NCI-H2196 treated with DMSO at 0.1 percent for 48 hours (cell line): ENCODE measurements at regions not wholly inside any gene's neighbourhood (a gene's known extent, or its start where the extent isn't known, plus 50 kb on each side); places are given as distances from the start of the nearest gene placed in this dataset.
A peak's percentile ranks its signal among the peaks of the same experiment; 100 is the strongest.
"Not testable (repeated sequence)": the region's sequence is repeated elsewhere in the genome, so short reads cannot be mapped to it uniquely, and the experiment has no call there.

Experiments used
- DNase-seq: peaks from one replicate; lab custom pipeline; 2025; ENCODE audit not compliant: unreplicated experiment; lab: John Stamatoyannopoulos, UW

- no peak for DNase-seq
Measured at GRCh38 chr13:23018143-23018542, 162.6 kb upstream of the SGCG start.

GRCh38 chr13:23020246-23020843 lies 160.4 kb upstream of the SGCG start:
- DNase-seq = peak; percentile 21

DNA sequence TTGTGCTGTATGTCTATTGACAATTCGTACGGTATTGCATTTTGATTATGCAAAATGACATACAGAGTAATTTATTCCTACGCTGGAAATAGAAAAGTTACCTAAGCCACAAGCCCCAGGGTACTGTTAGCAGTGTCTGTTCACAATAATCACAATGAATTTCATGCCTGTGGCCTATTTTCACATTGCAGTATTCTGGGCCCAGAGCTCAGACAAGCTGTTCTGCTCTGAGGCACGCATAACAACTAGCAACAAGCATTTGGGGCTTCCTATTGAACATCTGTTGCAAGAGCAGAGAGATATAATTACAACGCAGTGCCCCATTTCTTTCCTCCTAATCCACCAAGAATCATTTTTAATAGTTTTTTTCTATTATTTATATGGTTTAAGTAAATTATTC lies 158.9 kb upstream of the SGCG start:
- no peak for DNase-seq

- no peak for DNase-seq
Measured at GRCh38 chr13:23022704-23023103, 158.1 kb upstream of the SGCG start.

DNA sequence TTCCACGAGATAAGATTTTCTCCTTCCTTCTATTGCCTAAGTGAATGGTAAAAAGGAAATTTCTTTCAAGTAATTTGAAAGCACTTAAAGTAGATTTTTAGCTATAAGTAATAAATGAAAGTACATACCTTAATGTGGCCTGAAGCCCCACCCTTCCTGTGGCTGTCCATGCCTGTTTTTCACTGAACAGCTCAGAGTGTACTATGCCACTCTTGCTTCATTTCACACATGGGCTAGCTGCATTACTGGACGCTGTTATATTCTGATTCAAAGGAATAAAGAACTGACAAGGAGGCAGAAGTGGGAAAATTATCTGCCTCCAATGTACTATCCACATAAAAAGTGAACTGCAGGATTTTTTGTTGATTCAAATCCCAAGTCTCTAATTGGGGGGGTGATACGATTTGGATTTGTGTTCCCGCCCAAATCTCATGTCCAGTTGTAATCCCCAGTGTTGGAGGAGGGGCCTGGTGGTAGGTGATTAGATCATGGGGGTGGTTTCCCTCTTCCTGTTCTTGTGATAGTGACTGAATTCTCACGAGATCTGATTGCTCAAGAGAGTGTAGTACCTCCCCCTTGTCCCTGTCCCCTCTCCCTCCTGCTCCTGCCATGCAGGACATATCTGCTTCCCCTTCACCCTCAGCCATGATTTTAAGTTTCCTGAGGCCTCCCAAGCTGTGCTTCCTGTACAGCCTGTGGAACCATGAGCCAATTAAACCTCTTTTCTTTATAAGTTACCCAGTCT lies 154.7 kb upstream of the SGCG start:
- no peak for DNase-seq

GRCh38 chr13:23039266-23039935 lies 141.4 kb upstream of the SGCG start:
- no peak for DNase-seq

- no peak for DNase-seq
Measured at GRCh38 chr13:23042181-23042580, 138.6 kb upstream of the SGCG start.

GRCh38 chr13:23044906-23045305 lies 135.9 kb upstream of the SGCG start:
- DNase-seq = no peak

GRCh38 chr13:23050126-23050525 lies 130.7 kb upstream of the SGCG start:
- DNase-seq = no peak

DNA sequence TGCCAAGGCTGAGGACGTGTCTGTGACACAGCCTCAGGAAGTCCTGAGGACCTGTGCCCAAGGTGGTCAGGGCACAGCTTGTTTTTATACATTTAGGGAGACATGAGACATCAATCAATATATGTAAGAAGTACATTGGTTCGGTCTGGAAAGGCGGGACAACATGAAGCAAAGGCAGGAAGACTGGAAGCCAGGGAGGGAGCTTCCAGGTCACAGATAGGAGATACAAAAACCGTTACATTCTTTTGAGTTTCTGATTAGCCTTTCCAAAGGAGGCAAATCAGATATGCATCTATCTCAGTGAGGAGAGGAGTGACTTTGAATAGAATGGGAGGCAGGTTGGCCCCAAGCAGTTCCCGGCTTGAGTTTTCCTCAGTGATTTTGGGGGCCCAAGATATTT lies 127.1 kb upstream of the SGCG start:
- DNase-seq = not testable (repeated sequence)

- no peak for DNase-seq
Measured at GRCh38 chr13:23059173-23059572, 121.6 kb upstream of the SGCG start.

DNA sequence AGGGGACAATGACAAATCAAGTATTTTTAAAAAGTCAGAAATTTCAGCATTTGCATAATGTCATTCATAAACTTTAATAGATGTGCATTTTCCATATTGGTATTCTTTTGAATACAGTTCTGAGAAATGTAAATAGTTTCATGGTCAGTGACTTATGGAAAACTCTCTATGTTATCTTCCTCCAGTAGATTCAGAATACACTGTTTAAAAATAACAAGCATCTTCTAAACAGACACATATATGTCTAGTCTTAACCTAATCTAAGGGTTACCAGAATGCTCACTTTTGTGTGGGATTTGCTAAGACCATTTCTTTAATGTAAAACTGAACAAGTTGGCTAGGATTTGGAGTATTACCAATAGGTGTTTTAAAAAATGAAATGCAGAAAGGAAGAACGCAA lies 119.8 kb upstream of the SGCG start:
- no peak for DNase-seq

DNA sequence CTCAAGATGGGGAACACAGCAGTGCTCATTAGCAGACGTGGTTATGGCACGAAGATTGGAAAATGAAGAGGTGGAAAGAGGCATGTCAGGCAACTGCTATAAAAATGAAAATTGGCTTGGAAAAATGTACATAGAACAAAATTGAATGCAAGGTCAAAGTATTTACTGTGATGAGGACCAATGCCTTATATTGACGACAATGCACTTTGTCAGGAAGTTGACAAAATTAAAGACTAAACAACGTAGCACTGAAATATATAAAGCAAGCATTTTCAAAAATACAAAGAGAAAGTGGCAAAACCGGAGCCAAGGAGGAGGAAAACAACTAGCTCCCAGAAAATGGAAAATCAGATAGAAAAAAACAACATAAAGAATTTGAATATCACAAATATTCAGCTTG lies 113.7 kb upstream of the SGCG start:
- DNase-seq = no peak

DNA sequence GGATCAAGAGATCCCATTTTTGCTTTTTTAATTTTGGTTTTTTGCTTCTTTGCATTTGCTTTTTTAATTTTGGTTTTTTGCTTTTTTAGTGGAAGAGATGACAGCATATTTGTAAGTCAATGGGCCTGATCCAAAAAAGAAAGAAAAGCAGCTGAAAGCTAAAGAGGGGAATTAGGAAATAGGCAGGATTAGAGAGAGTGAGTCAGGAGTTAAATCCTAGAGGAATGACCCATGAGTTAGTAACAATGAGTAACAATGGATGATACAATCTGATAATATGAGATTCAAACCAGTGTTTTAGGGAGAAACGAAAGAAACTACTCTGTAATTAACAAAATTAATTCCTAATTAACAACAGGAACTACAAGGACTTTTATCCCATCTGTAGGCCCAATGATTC lies 111.2 kb upstream of the SGCG start:
- no peak for DNase-seq

- DNase-seq = no peak
Measured at GRCh38 chr13:23074075-23074828, 106.5 kb upstream of the SGCG start.

DNA sequence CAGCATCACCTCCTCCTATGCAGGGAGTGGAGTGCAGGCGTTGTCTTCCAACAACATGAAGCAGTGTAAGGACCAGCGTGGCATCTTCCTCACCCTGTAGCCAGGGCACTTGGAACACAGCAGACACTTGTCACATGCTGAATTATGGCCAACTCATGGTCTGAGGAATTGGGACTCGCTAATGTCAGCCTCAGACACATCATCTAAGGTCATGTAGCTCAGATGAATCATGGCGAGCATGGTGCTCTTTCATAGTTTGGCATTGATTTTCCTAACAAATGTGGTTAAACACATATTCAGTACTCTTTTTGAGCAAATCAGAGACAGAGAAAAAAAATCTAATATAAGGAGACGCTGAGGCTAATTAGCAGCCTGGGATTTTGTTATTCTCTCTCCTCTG lies 99.6 kb upstream of the SGCG start:
- DNase-seq = no peak

GRCh38 chr13:23081901-23082300 lies 98.9 kb upstream of the SGCG start:
- no peak for DNase-seq

DNA sequence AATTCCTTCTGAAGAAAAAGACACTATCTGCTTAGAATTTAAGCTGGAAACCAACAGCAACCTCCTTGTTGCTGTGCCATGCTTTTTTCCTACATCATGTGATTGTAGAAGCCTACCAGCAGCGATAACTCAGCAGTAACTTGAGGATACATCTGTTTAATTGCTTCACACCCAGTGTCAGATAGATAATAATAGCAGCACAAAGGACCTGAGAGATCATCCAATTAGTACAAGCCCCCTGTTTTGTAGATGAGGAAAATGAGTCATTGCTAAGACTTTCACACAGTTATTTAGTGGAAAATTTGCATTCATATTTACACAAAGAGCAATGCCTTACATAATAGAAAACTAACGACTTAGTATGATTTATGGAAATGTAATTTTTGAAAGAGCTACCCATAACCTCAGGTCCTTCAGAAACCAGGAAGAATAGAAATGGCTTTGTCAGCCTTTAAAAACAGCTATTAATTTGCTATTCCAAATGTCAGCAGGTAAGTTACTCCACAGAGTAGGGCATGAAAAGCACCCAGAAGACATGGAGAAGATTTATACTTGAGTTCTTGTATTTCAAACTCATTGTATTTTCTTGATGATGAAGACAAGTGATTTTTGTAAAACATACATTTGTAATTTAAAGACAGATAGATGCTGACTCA lies 93.7 kb upstream of the SGCG start:
- DNase-seq = no peak

DNA sequence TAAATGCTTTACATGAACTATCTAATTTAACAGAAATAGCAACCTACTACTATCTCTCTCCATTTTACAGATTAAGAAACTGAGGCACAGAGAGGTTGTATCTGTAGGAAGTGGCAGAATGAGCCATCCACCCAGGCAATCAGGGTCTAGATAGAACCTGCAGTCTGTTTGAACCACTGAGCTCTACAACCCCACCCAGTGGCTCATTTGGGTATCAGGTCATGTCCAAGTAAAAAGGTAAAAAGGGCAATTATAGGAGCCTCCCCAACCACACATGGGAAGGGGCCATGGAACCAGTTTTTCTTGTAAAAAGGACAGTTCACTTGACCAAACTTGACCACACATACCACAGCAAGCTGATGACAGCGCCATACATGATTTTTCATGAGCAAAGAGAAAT lies 92.9 kb upstream of the SGCG start:
- DNase-seq = no peak

DNA sequence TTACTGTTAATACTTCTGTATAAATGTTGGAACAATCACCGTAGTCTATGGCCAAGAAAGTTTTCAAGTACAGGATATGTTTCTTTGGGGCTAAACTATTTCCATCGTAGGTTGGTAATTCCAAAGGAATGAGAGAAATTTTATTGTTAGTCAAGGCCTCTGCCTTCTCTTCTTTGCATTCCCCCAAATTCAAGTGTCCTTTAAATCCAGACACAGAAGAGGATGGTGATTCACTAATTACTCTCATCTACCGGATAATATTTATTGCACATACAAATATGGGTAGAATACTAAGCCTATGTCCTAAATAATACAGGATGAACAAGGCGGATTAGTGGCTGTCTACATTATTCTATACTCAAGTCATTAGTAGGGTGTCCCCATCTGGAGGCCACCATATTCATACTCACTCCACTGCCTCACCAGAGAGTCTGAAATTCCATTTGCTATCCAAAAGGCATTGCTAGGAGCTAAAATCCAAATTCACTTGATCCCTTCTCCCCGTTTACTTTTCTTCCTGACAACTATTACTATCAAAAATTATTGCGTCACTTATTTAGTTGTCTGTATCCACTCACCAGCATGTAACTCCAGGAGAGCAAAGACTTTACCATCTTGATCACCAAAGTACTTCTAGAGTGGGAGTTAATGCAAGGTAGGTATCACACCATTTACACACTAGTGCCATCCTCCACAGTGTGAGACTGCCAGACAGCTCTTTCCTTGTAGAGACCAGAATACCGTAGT lies 82.4 kb upstream of the SGCG start:
- DNase-seq = no peak

DNA sequence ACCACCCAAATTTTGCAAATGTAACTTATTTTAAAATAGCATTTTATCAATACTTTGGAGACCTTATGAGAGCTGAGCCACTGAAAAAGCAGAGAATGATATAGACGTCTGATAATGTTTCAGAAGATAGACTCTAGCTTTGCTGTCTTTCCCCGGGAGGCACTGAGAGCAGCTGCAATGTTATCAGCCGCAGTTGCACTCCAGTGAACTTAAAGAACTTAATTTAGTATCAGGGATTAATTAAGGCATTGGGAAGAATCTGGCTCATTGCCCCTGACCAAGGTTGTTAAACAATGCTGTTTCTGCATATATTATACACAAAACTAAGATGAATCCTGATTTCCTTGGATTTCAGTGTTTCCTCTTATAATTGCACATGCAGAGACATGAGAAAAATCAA lies 75.7 kb upstream of the SGCG start:
- no peak for DNase-seq
